ENCODE measurements at regions not wholly inside any gene's neighbourhood (a gene's known extent, or its start where the extent isn't known, plus 50 kb on each side); places are given as distances from the start of the nearest gene placed in this dataset.

DNA sequence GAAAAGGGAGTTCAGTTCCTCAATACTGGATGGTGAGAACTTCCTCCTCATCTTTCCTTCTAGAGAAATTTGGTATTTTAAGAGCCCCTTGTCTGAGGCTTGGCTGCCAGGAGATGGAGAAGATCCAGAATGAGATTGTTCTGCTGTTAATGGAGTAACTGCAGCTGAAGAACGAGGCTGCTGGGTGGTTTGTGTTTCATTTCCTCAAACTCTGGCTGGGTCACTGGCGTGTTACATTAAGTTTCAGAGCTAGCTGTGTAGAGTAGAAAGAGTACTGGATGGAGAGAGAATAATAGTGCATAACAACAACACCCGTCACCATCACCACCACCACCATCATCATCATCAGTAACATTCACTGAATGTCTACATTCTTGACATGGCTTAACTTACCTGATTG is 325.0 kb upstream of the TBX3 start:
- H3K27me3 ChIP-seq, result no peaks in the 10 kb centered on the region
- H3K36me3 ChIP-seq, result no peaks in the 10 kb centered on the region
- no peak for TF ChIP-seq CTCF (IDR thresholded peaks at IDR 0.05)
- no peak for TF ChIP-seq POLR2A (IDR thresholded peaks at IDR 0.05)
- H3K27ac ChIP-seq, result no peak overlapping the region
- no peaks in the 10 kb centered on the region for H3K9me3 ChIP-seq
- no peak for ATAC-seq
- no peak overlapping the region for H3K4me3 ChIP-seq
- DNase-seq, result no peak
- intact Hi-C loops (cut with DNase I), result no loop called here
- H3K4me1 ChIP-seq, result peaks cover 0 to 9% (median 0%) of the 10 kb centered on the region in 4 donors
- WGBS (ENCODE audit: insufficient coverage, low coverage, low lambda C conversion rate, missing lambda C conversion rate), result 76% methylated on average over 3 of the region's 3 CpGs

DNA sequence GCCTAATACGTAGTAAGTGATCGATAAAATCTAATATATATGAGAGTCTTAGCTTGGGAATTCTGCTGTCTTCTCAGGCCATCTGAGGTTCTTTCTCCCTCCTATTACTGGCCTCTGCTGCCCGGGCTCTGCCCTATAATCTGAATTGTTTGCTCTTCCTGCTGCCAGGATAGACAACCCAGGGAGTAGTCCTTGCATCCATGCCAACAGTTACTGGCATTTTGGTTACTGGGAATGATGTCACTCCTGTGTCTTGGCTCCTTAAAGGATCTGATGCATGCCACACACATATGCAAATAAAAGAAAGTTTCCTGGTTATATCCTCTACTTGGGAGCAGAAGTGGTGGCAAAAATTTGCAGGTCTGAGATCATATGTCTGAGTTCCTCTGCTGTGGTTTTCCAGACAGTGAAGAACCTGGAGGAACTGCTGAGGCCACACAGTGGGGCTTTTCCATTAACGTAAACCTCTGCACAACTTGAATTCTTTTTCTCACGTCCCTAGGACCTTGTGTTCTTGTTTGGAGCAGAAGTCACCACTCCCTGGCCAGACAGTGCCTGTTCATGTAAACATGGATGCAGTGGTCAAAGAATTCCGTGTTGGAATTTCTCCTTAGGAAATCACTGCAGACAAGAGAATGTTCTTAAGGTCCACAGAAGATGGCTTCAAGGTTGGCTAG is 320.6 kb upstream of the TBX3 start:
- no peak overlapping the region for H3K4me3 ChIP-seq
- no peak overlapping the region for H3K27ac ChIP-seq
- peaks cover 0 to 9% (median 0%) of the 10 kb centered on the region in 4 donors for H3K4me1 ChIP-seq
- no peaks in the 10 kb centered on the region for H3K27me3 ChIP-seq
- no peaks in the 10 kb centered on the region for H3K9me3 ChIP-seq
- 66% methylated on average over 6 of the region's 6 CpGs for WGBS (ENCODE audit: insufficient coverage, low coverage, low lambda C conversion rate, missing lambda C conversion rate)
- no peaks in the 10 kb centered on the region for H3K36me3 ChIP-seq
- intact Hi-C loops (cut with DNase I), result no loop called here
- peak in 1 of 3 donors; percentile 51 for DNase-seq
- peak; percentile 86 to 93 (median 90) for ATAC-seq
- TF ChIP-seq CTCF (IDR thresholded peaks at IDR 0.05), result no peak
- TF ChIP-seq POLR2A (IDR thresholded peaks at IDR 0.05), result no peak

GRCh38 chr12:115002434-115002833 is 318.5 kb upstream of the TBX3 start:
- DNase-seq (peak in 1 of 3 donors; percentile 55), ATAC-seq (peak in 2 of 4 donors; percentile 20 to 48)
- H3K27ac ChIP-seq, result no peak overlapping the region
- intact Hi-C loops (cut with DNase I), result no loop called here
- WGBS (ENCODE audit: insufficient coverage, low coverage, low lambda C conversion rate, missing lambda C conversion rate), result 68% methylated on average over 11 of the region's 11 CpGs
- no peaks in the 10 kb centered on the region for H3K27me3 ChIP-seq
- no peaks in the 10 kb centered on the region for H3K9me3 ChIP-seq
- no peak overlapping the region for H3K4me3 ChIP-seq
- H3K36me3 ChIP-seq, result no peaks in the 10 kb centered on the region
- peaks cover 0 to 9% (median 0%) of the 10 kb centered on the region in 4 donors for H3K4me1 ChIP-seq
- no peak for TF ChIP-seq POLR2A (IDR thresholded peaks at IDR 0.05)

DNA sequence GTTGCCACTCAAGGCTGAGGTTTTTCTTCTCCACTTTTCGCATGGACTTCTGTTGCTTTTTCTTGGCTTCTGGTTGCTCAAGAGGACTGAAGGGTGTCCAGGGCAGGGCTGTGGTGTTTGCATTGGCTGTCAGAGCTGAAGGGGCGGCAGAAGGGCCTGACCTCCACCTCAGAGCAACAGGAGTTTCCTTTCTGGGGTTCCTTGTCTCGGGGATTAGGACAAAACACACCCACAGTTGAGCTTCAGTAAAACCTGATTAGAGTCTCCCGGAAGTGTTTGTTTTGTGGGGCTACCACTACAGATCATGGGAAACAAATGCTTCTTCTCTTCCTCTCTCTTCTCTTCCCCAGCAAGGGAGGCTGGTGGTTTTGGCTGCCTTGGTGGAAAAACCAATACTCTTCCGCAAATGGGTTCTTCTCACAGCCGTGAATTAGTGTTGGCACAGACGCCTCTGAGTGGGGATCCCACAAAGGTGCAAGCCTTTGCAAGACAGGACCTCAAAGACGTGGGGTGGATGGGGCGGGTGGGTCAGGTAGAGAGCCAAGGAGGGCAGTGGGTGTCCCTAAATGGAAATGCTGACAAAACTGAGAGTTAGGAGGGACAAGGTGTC is 317.7 kb upstream of the TBX3 start:
- H3K4me3 ChIP-seq, result no peak overlapping the region
- TF ChIP-seq POLR2A (IDR thresholded peaks at IDR 0.05) (no peak), CTCF (IDR thresholded peaks at IDR 0.05) (no peak)
- H3K4me1 ChIP-seq, result peaks cover 0 to 9% (median 0%) of the 10 kb centered on the region in 4 donors
- no peak overlapping the region for H3K27ac ChIP-seq
- intact Hi-C loops (cut with DNase I), result no loop called here
- no peaks in the 10 kb centered on the region for H3K9me3 ChIP-seq
- ATAC-seq, result no peak
- WGBS (ENCODE audit: insufficient coverage, low coverage, low lambda C conversion rate, missing lambda C conversion rate), result 55% methylated on average over 9 of the region's 9 CpGs
- no peaks in the 10 kb centered on the region for H3K27me3 ChIP-seq
- no peaks in the 10 kb centered on the region for H3K36me3 ChIP-seq
- no peak for DNase-seq

- intact Hi-C loops (cut with DNase I), result no loop called here
- Histone ChIP-seq H3K27me3 (no peaks in the 10 kb centered on the region), H3K27ac (no peak overlapping the region), H3K4me1 (peaks cover 0 to 9% (median 0%) of the 10 kb centered on the region in 4 donors), H3K9me3 (no peaks in the 10 kb centered on the region), H3K4me3 (no peak overlapping the region), H3K36me3 (no peaks in the 10 kb centered on the region)
- 60% methylated on average over 4 of the region's 4 CpGs for WGBS (ENCODE audit: insufficient coverage, low coverage, low lambda C conversion rate, missing lambda C conversion rate)
- no peak for TF ChIP-seq CTCF (IDR thresholded peaks at IDR 0.05)
- TF ChIP-seq POLR2A (IDR thresholded peaks at IDR 0.05), result no peak
- ATAC-seq (no peak), DNase-seq (no peak)
Observed at GRCh38 chr12:115000038-115000437, 316.1 kb upstream of the TBX3 start.
